Tongue (tissue), 1 donor: ENCODE measurements at regions not wholly inside any gene's neighbourhood (a gene's known extent, or its start where the extent isn't known, plus 50 kb on each side); places are given as distances from the start of the nearest gene placed in this dataset.
A peak's percentile ranks its signal among the peaks of the same experiment; 100 is the strongest.
"Not testable (repeated sequence)": the region's sequence is repeated elsewhere in the genome, so short reads cannot be mapped to it uniquely, and the experiment has no call there.

Experiments
- DNase-seq: peaks from one replicate; pipeline ENCODE4 v3.0.0-alpha.2; 2015

DNA sequence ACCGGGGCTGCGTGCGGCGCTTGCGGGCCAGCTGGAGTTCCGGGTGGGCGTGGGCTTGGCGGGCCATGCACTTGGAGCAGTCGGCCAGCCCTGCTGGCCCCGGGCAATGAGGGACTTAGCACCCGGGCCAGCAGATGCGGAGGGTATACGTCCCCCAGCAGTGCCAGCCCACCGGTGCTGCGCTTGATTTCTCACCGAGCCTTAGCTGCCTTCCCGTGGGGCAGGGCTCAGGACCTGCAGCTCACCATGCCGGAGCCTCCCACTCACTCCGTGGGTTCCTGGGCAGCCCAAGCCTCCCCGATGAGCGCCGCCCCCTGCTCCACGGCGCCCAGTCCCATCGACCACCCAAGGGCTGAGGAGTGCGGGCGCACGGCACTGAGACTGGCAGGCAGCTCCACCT, 51.4 kb upstream of the INPP4B start:
- DNase-seq = not testable (repeated sequence)

- no peak for DNase-seq
These were observed 54.5 kb upstream of the INPP4B start for GRCh38 chr4:142900622-142901021.

DNA sequence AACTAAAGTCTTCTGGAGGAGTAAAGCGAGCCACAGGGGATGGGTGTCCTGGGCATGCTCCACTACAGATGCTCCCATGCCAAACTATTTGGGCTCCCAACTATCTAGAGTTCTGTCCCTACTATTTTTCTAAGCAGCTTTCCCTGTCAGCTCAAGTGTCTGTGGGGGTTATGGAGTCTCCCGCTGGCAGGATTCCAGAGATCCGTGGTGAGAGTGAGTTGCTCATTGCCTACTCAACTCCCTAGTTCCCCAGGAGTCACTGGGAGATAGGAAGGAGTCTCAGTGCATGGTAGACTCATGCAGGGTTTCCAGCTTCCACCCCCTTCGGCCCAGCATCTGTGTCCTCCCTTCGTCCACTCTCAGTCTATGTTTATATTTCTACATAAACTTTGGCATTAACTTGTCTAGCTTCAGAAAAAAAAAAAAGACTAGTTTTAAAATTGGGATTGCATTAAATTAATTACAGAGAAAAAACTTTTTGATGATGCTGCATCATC, 55.1 kb upstream of the INPP4B start:
- no peak for DNase-seq

GRCh38 chr4:142903617-142904016, 57.5 kb upstream of the INPP4B start:
- not testable (repeated sequence) for DNase-seq

DNA sequence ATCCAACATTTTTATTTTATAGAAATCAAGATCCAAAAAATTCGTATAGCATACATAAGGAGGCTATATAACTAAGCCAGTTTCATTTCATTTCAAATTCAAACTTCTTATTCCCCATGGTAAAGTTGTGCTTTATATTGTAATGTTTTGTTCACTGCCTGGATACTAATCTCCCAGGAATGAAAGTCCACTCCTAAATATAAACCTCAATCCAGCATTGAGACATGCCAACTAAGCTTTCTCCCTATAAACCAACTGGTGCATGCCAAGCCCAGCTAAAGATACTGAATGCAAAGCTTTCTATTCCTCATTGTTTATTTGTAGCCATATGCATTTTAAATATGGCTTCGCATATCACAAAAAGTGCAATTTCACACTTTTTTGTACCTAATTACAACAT, 63.8 kb upstream of the INPP4B start:
- DNase-seq = peak; percentile 81

DNA sequence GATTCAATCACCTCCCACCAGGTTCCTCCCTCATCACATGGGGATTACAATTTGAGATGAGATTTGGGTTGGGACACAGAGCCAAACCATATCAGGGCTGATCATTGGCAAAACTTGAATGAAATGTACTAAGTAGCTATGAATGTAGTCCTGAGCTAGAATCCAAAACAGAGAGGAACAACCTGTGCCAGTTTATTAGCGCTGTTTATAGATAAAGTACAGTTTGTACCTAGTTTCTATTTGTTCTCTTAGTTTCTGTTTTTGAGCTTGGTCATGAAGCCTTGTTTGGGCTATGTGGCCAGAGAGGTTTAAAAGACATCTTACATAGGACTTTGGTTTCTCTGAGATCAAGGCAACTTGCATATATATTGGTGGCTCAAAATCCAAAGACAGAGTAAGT, 66.9 kb upstream of the INPP4B start:
- DNase-seq = no peak

GRCh38 chr4:142913461-142914030, 67.4 kb upstream of the INPP4B start:
- DNase-seq = no peak

GRCh38 chr4:142917678-142918077, 71.6 kb upstream of the INPP4B start:
- no peak for DNase-seq

- no peak for DNase-seq
These were observed 76.6 kb upstream of the INPP4B start for GRCh38 chr4:142922720-142923119.

DNA sequence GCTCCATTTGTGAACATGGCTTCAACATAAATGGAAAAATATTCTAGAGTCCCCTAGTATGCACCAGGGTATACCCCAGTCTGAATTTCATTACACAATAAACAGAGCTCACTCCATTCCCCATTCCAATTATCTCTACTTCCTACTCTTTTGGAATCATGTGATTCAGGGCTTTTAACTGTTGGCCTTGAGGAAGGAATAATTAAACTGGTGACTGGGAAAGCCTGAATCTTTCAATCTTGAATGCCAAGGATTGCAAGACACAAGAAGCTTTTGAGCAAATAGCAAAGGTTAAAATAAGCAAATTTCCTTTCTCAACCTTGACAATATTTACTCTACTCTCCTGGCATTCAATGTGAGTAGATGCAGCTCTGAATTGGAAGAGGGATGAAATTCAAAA, 77.5 kb upstream of the INPP4B start:
- no peak for DNase-seq

- DNase-seq = no peak
These were observed 79.1 kb upstream of the INPP4B start for GRCh38 chr4:142925161-142925560.

- DNase-seq = no peak
These were observed 81.6 kb upstream of the INPP4B start for GRCh38 chr4:142927721-142928120.

GRCh38 chr4:142929526-142929925, 83.4 kb upstream of the INPP4B start:
- no peak for DNase-seq

DNA sequence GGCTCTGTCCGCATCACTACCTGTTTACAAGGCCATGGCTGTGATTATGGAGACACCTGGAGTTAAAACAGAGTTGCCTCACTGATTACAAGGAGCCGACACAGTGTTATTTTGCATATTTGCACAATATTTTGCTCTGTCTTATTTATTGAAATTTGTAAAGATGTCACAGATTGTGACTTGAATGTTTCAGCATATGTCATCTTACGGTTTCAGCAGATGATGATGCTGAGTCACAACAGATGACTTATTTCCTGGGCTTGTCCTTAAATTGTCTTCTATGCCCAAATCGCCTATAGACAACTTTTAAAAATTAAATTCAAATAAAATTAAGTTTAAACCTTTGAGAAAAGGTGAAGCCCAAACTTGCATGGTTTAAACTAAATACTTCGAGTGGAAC, 87.1 kb upstream of the INPP4B start:
- DNase-seq = no peak

DNA sequence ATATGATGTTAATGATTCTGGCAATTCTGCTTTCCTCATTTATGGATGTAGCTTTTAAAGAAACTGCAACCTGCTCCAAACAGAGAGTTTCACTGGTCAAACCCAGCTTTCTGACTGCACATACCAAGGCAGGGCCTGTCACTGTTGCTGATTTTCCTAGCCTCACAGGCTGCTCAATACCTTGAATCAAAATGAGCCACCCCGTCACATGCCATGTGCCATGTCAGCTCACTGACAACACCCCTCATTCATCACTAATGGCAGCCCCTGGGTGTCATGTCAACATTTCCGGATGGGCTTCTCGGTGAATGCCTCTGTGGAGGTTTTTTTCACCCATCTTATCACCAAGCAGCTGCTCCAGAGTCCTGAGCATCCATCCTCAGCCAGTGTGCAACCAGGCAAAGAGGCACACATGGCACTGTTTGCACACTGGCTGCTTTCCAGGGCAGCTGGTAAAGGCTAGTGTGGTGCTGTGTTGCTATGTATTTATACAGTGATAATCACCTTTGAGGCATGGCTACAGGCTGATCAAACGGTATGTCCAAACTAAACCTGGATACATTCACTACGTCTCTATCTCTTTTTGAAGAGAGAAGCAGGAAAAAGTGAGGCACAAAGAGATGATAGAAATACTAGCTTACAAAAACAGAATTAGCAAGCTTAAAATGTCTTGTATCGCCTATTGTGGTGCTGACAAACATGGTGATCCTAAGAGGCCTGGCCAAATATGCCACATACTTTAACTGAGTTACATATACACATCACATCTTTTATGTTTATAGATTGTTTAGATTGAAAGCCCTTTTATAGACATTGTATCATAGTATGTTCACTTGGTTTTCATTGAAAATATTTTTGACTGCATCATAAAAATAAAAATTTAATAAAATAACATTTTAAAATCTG, 94.6 kb upstream of the INPP4B start:
- DNase-seq = peak; percentile 90

DNA sequence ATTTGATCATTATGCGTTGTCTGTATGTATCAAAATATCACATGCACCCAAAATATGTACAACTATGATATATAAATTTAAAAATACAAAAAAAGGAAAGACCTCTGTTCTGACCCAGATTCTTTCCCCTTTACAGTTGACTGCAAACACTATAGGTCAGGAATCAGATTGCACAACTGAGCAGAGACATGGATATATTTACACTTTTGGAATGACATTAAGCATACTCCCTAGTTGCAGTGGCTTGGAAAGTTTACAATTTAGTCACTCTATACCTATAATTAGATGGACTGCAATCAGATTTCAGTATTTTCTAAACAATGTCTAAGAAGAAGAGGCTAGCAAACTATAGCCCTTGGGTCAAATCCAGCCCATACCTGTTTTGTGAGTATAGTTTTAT, 98.5 kb upstream of the INPP4B start:
- peak; percentile 10 for DNase-seq

GRCh38 chr4:142952821-142953580, 106.9 kb upstream of the INPP4B start:
- peak; percentile 86 for DNase-seq

- no peak for DNase-seq
These were observed 108.3 kb upstream of the INPP4B start for GRCh38 chr4:142954415-142954814.

- DNase-seq = no peak
These were observed 109.4 kb upstream of the INPP4B start for GRCh38 chr4:142955501-142955900.

DNA sequence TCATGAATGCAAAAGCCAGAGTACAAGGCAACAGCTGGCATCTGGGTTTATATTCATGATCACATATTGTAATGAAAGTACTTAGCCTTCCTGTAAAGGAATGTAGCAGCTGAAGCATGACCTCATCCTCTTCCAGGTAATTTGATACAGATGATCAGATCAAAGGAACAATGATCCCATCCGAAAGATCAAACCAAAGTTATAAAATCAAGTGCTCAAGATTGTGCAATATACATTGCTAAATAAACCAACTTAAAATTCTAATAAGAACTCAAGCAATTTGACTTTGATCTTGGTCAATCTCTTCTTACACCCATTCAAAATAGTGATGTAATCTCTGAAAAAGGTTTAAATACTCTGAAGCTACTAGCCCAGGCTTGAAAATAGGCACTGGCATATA, 113.1 kb upstream of the INPP4B start:
- DNase-seq = peak; percentile 87

DNA sequence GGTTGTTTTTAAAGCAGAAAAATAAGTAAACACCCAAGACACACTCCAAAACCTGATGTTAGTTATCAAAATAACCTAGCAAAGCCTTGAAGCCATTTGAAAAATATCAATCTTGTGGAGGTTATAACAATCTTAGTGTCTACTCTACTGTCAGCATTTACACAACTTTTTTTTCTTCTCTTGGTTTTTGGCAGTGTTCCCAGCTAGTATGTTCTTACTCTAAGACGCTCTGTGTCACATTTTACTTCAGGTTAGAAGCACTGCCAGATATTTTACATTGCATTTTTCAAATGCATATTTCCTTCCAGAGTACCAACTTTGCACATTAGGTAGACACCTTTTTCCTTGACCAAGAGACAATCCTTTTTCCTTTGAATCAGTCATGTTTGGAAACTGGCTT, 114.0 kb upstream of the INPP4B start:
- peak; percentile 79 for DNase-seq

DNA sequence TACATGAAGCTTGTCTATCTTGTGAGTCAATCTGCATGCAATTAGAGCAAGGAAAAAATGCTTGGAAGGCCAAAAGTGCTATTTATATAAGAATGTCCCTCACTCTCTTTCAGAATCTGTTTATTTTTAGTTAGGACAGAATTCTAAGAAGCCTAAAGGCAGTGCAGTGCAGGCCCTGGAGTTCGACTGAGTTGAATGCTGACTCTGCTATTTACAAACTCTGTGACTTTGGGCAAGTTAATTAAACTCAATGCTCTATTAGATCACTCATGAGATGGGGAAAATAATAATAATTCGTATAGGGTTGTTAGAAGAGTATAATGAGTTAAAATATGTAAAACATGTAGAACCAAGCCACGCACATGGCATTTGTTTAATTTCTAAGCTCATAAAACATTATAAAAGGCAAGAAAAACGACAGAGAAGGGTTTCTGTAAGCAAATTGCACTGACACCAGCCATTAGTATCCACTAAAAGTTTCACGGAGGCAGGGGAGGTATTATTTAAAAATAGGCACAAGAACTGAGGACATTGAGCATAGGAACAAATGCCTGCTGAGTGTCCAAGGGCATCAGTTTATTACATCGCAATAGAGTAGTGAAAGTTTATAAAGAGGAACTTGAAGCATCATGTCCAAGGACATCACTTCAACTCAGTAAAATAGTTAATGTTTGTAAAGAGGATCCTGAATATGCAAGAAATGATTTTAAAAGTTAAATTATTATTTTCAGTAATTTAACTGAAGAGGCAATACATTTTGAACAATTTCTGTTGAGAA, 115.0 kb upstream of the INPP4B start:
- DNase-seq = peak; percentile 22
